ENCODE measurements at regions not wholly inside any gene's neighbourhood (a gene's known extent, or its start where the extent isn't known, plus 50 kb on each side); places are given as distances from the start of the nearest gene placed in this dataset.

- no peak for TF ChIP-seq CTCF (IDR thresholded peaks at IDR 0.05)
- no peak for TF ChIP-seq POLR2A (IDR thresholded peaks at IDR 0.05)
These were observed 137.4 kb downstream of the INHBB start for GRCh38 chr2:120483355-120483754.

Data from heart left ventricle (tissue), 13 donors.